CD4-positive, alpha-beta memory T cell (primary cell): ENCODE measurements at regions not wholly inside any gene's neighbourhood (a gene's known extent, or its start where the extent isn't known, plus 50 kb on each side); places are given as distances from the start of the nearest gene placed in this dataset.

Experiments
- CTCF ChIA-PET: fragments of 350-600 bp; sonication (Branson Sonifier 250); formaldehyde crosslinking; loops from one replicate; lab custom pipeline; 2021; ENCODE audit warnings: inconsistent platforms; ENCODE audit not compliant: partially characterized antibody; lab: Charles Lee
- POLR2A ChIA-PET: fragments of 350-600 bp; sonication (Branson Sonifier 250); formaldehyde crosslinking; loops from one replicate; lab custom pipeline; 2021; ENCODE audit not compliant: partially characterized antibody; lab: Charles Lee
- DNase-seq, 5 donors: peaks; one replicate each; pipeline versions ENCODE4 v3.0.0 to v3.0.0-alpha.2; 2020 to 2022; ENCODE audit warnings: mixed read lengths in 1 of 5
- H3K27ac ChIP-seq: one replicate; pipeline ENCODE4 v1.7.0; 2013; ENCODE audit warnings: low read depth, low read length
- H3K27me3 ChIP-seq: 2 replicates; pipeline ENCODE4 v1.7.0; 2013; ENCODE audit warnings: mild to moderate bottlenecking, low read length, moderate library complexity; ENCODE audit not compliant: insufficient read depth
- H3K36me3 ChIP-seq: 2 replicates; pipeline ENCODE4 v1.7.0; 2013; ENCODE audit warnings: mild to moderate bottlenecking, low read length, moderate library complexity; ENCODE audit not compliant: insufficient read depth
- H3K4me1 ChIP-seq: 2 replicates; pipeline ENCODE4 v1.7.0; 2013; ENCODE audit warnings: mild to moderate bottlenecking, low read length, moderate library complexity; ENCODE audit not compliant: insufficient read depth
- H3K4me3 ChIP-seq, 2 donors: one replicate each; pipeline ENCODE4 v1.7.0; 2013; ENCODE audit warnings: low read length in 2 of 2, mild to moderate bottlenecking in 1 of 2
- H3K9me3 ChIP-seq, 2 donors: one replicate each; pipeline ENCODE4 v1.7.0; 2013; ENCODE audit warnings: low read length in 2 of 2, control low read depth in 1 of 2; ENCODE audit not compliant: control insufficient read depth in 1 of 2
- H3K27ac Mint-ChIP-seq, 7 donors: one replicate each; pipeline ENCODE4 v1.8.0; 2020 to 2021; ENCODE audit warnings: mixed read lengths in 7 of 7, mild to moderate bottlenecking in 6 of 7, inconsistent platforms in 3 of 7, moderate library complexity in 3 of 7
- H3K27me3 Mint-ChIP-seq, 2 donors: one replicate each; pipeline ENCODE4 v1.8.0; 2020 to 2021; ENCODE audit warnings: mixed read lengths in 2 of 2
- H3K36me3 Mint-ChIP-seq, 2 donors: one replicate each; pipeline ENCODE4 v1.8.0; 2020 to 2021; ENCODE audit warnings: mixed read lengths in 2 of 2, inconsistent platforms in 1 of 2, mild to moderate bottlenecking in 1 of 2
- H3K4me1 Mint-ChIP-seq, 4 donors: one replicate each; pipeline ENCODE4 v1.8.0; 2020 to 2021; ENCODE audit warnings: mixed read lengths in 4 of 4, mild to moderate bottlenecking in 1 of 4
- H3K4me3 Mint-ChIP-seq, 8 donors: one replicate each; pipeline ENCODE4 v1.8.0; 2020 to 2021; ENCODE audit warnings: mixed read lengths in 8 of 8, mild to moderate bottlenecking in 7 of 8, moderate library complexity in 6 of 8, inconsistent platforms in 3 of 8
- H3K9me3 Mint-ChIP-seq, 8 donors: one replicate each; pipeline ENCODE4 v1.8.0; 2020 to 2021; ENCODE audit warnings: mixed read lengths in 8 of 8, mild to moderate bottlenecking in 5 of 8, inconsistent platforms in 3 of 8, moderate library complexity in 1 of 8
- intact Hi-C: fragments of 100-400 bp; cut with micrococcal nuclease; formaldehyde crosslinking; loops from one replicate; pipeline ENCODE4 v1.15.1; 2023

- Histone ChIP-seq H3K9me3 (no peaks in the 10 kb centered on the region), H3K4me1 (no peaks in the 10 kb centered on the region), H3K27me3 (no peaks in the 10 kb centered on the region), H3K27ac (no peak overlapping the region), H3K36me3 (no peaks in the 10 kb centered on the region), H3K4me3 (no peak overlapping the region)
- DNase-seq, result no peak
- Mint-ChIP-seq H3K4me3 (no peak overlapping the region), H3K4me1 (no peaks in the 10 kb centered on the region), H3K27ac (no peak overlapping the region), H3K27me3 (peaks cover 0 to 2% of the 10 kb centered on the region in 2 donors), H3K9me3 (peaks cover 0 to 4% (median 2%) of the 10 kb centered on the region in 8 donors), H3K36me3 (no peaks in the 10 kb centered on the region)
- intact Hi-C loops, result no loop called here
- ChIA-PET CTCF (no interaction called here), POLR2A (no interaction called here)
Measured at GRCh38 chr2:3051266-3051665, 326.4 kb downstream of the EIPR1 start.

GRCh38 chr2:3046170-3046865 is 331.3 kb downstream of the EIPR1 start:
- POLR2A ChIA-PET, result no interaction called here

GRCh38 chr2:3045318-3045921 is 332.2 kb downstream of the EIPR1 start:
- Histone ChIP-seq H3K4me3 (no peak overlapping the region), H3K27ac (no peak overlapping the region), H3K36me3 (no peaks in the 10 kb centered on the region), H3K4me1 (no peaks in the 10 kb centered on the region), H3K9me3 (no peaks in the 10 kb centered on the region), H3K27me3 (no peaks in the 10 kb centered on the region)
- no peak overlapping the region for H3K27ac Mint-ChIP-seq
- H3K4me1 Mint-ChIP-seq, result no peaks in the 10 kb centered on the region
- peaks cover 0 to 2% of the 10 kb centered on the region in 2 donors for H3K27me3 Mint-ChIP-seq
- H3K4me3 Mint-ChIP-seq, result no peak overlapping the region
- DNase-seq, result no peak
- intact Hi-C loops, result no loop called here
- CTCF ChIA-PET, result no interaction called here
- H3K9me3 Mint-ChIP-seq, result no peaks in the 10 kb centered on the region
- POLR2A ChIA-PET, result no interaction called here
- H3K36me3 Mint-ChIP-seq, result no peaks in the 10 kb centered on the region

More at GRCh38 chr2:3046170-3046865, 331.3 kb downstream of the EIPR1 start:
- Histone ChIP-seq H3K36me3 (no peaks in the 10 kb centered on the region), H3K9me3 (no peaks in the 10 kb centered on the region), H3K4me1 (no peaks in the 10 kb centered on the region), H3K4me3 (no peak overlapping the region), H3K27me3 (no peaks in the 10 kb centered on the region), H3K27ac (no peak overlapping the region)
- Mint-ChIP-seq H3K4me3 (no peak overlapping the region), H3K36me3 (no peaks in the 10 kb centered on the region), H3K27me3 (peaks cover 0 to 2% of the 10 kb centered on the region in 2 donors), H3K27ac (no peak overlapping the region), H3K4me1 (no peaks in the 10 kb centered on the region), H3K9me3 (no peaks in the 10 kb centered on the region)
- intact Hi-C loops, result no loop called here
- no peak for DNase-seq
- CTCF ChIA-PET, result no interaction called here

DNA sequence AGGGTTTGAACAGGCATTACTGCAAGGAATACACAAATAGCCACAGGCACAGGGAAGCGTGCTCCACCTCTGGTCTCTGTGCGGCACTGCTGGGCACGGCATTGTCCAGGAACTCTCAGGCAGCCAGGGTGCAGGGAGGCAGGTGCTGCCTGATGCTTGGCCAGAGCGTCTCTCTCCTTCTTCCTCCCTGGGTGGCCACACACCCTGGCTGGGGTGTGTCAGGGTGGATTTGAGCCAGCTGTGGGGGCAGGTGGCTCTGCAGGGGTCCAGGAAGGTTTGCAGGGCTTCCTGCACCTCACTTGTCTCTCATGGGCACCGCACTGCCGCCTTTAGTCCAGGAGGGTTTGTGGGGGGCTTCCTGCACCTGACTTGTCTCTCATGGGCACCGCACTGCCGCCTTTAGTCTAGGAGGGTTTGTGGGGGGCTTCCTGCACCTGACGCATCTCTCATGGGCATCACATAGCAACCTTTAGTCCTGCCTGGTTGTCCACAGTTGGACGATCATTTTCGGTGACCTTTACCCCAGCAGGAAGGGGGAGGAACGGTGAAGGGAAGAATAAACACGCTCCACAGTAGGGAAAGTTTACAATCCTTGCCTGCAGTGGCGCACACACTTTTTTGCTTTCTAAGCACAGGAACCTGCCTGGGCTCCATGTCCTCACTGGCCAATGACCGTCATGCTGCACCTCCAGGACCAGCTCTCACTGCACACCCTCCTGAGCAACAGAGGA is 332.9 kb downstream of the EIPR1 start:
- intact Hi-C loops, result no loop called here
- no peak overlapping the region for H3K27ac ChIP-seq
- Mint-ChIP-seq H3K4me3 (no peak overlapping the region), H3K36me3 (no peaks in the 10 kb centered on the region), H3K27ac (no peak overlapping the region), H3K27me3 (no peaks in the 10 kb centered on the region), H3K9me3 (no peaks in the 10 kb centered on the region), H3K4me1 (no peaks in the 10 kb centered on the region)
- no peak for DNase-seq
- CTCF ChIA-PET, result no interaction called here
- H3K4me3 ChIP-seq, result no peak overlapping the region
- no peaks in the 10 kb centered on the region for H3K9me3 ChIP-seq
- H3K27me3 ChIP-seq, result no peaks in the 10 kb centered on the region
- POLR2A ChIA-PET, result no interaction called here
- no peaks in the 10 kb centered on the region for H3K4me1 ChIP-seq
- H3K36me3 ChIP-seq, result no peaks in the 10 kb centered on the region

DNA sequence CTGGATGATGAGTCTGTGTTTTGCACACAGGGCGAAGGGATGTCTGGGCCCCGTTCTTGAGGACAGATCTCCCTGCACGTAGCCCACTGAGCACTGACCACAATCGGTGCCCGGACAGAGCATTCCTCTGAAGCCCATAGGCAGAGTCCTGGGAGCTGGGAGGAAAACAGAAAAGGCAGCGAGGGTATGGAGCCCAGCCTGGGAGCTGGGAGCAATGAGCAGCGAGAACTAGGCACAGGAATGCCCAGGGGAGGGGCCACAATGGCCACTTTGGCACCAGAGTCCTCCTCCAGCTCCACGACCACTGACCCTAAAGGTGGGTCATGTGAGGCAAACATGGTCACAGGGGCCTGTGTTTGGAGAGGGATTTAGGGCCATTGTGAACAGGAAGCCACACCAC is 333.9 kb downstream of the EIPR1 start:
- no peak overlapping the region for H3K27ac ChIP-seq
- H3K27ac Mint-ChIP-seq, result no peak overlapping the region
- H3K36me3 Mint-ChIP-seq, result no peaks in the 10 kb centered on the region
- POLR2A ChIA-PET, result no interaction called here
- H3K4me3 Mint-ChIP-seq, result no peak overlapping the region
- H3K27me3 Mint-ChIP-seq, result no peaks in the 10 kb centered on the region
- CTCF ChIA-PET, result no interaction called here
- DNase-seq, result no peak
- no peaks in the 10 kb centered on the region for H3K27me3 ChIP-seq
- intact Hi-C loops, result no loop called here
- H3K4me3 ChIP-seq, result no peak overlapping the region
- H3K9me3 Mint-ChIP-seq, result no peaks in the 10 kb centered on the region
- no peaks in the 10 kb centered on the region for H3K4me1 ChIP-seq
- H3K4me1 Mint-ChIP-seq, result no peaks in the 10 kb centered on the region
- no peaks in the 10 kb centered on the region for H3K36me3 ChIP-seq
- H3K9me3 ChIP-seq, result no peaks in the 10 kb centered on the region

- no peak overlapping the region for H3K4me3 ChIP-seq
- no peaks in the 10 kb centered on the region for H3K36me3 Mint-ChIP-seq
- DNase-seq, result no peak
- no peaks in the 10 kb centered on the region for H3K9me3 ChIP-seq
- ChIA-PET POLR2A (no interaction called here), CTCF (no interaction called here)
- H3K27ac ChIP-seq, result no peak overlapping the region
- H3K27me3 ChIP-seq, result no peaks in the 10 kb centered on the region
- no peaks in the 10 kb centered on the region for H3K9me3 Mint-ChIP-seq
- H3K27me3 Mint-ChIP-seq, result no peaks in the 10 kb centered on the region
- intact Hi-C loops, result no loop called here
- no peak overlapping the region for H3K4me3 Mint-ChIP-seq
- no peaks in the 10 kb centered on the region for H3K4me1 ChIP-seq
- H3K36me3 ChIP-seq, result no peaks in the 10 kb centered on the region
- no peaks in the 10 kb centered on the region for H3K4me1 Mint-ChIP-seq
- H3K27ac Mint-ChIP-seq, result no peak overlapping the region
Measured at GRCh38 chr2:3042601-3043585, 334.7 kb downstream of the EIPR1 start.
